CD4-positive, alpha-beta memory T cell (primary cell): ENCODE measurements at regions not wholly inside any gene's neighbourhood (a gene's known extent, or its start where the extent isn't known, plus 50 kb on each side); places are given as distances from the start of the nearest gene placed in this dataset.

Experiments used
- CTCF ChIA-PET: fragments of 350-600 bp; sonication (Branson Sonifier 250); formaldehyde crosslinking; loops from one replicate; lab custom pipeline; 2021; ENCODE audit warnings: inconsistent platforms; ENCODE audit not compliant: partially characterized antibody; lab: Charles Lee
- POLR2A ChIA-PET: fragments of 350-600 bp; sonication (Branson Sonifier 250); formaldehyde crosslinking; loops from one replicate; lab custom pipeline; 2021; ENCODE audit not compliant: partially characterized antibody; lab: Charles Lee
- DNase-seq, 5 donors: peaks; one replicate each; pipeline versions ENCODE4 v3.0.0 to v3.0.0-alpha.2; 2020 to 2022; ENCODE audit warnings: mixed read lengths in 1 of 5
- H3K27ac ChIP-seq: one replicate; pipeline ENCODE4 v1.7.0; 2013; ENCODE audit warnings: low read depth, low read length
- H3K27me3 ChIP-seq: 2 replicates; pipeline ENCODE4 v1.7.0; 2013; ENCODE audit warnings: mild to moderate bottlenecking, low read length, moderate library complexity; ENCODE audit not compliant: insufficient read depth
- H3K36me3 ChIP-seq: 2 replicates; pipeline ENCODE4 v1.7.0; 2013; ENCODE audit warnings: mild to moderate bottlenecking, low read length, moderate library complexity; ENCODE audit not compliant: insufficient read depth
- H3K4me1 ChIP-seq: 2 replicates; pipeline ENCODE4 v1.7.0; 2013; ENCODE audit warnings: mild to moderate bottlenecking, low read length, moderate library complexity; ENCODE audit not compliant: insufficient read depth
- H3K4me3 ChIP-seq, 2 donors: one replicate each; pipeline ENCODE4 v1.7.0; 2013; ENCODE audit warnings: low read length in 2 of 2, mild to moderate bottlenecking in 1 of 2
- H3K9me3 ChIP-seq, 2 donors: one replicate each; pipeline ENCODE4 v1.7.0; 2013; ENCODE audit warnings: low read length in 2 of 2, control low read depth in 1 of 2; ENCODE audit not compliant: control insufficient read depth in 1 of 2
- H3K27ac Mint-ChIP-seq, 7 donors: one replicate each; pipeline ENCODE4 v1.8.0; 2020 to 2021; ENCODE audit warnings: mixed read lengths in 7 of 7, mild to moderate bottlenecking in 6 of 7, inconsistent platforms in 3 of 7, moderate library complexity in 3 of 7
- H3K27me3 Mint-ChIP-seq, 2 donors: one replicate each; pipeline ENCODE4 v1.8.0; 2020 to 2021; ENCODE audit warnings: mixed read lengths in 2 of 2
- H3K36me3 Mint-ChIP-seq, 2 donors: one replicate each; pipeline ENCODE4 v1.8.0; 2020 to 2021; ENCODE audit warnings: mixed read lengths in 2 of 2, inconsistent platforms in 1 of 2, mild to moderate bottlenecking in 1 of 2
- H3K4me1 Mint-ChIP-seq, 4 donors: one replicate each; pipeline ENCODE4 v1.8.0; 2020 to 2021; ENCODE audit warnings: mixed read lengths in 4 of 4, mild to moderate bottlenecking in 1 of 4
- H3K4me3 Mint-ChIP-seq, 8 donors: one replicate each; pipeline ENCODE4 v1.8.0; 2020 to 2021; ENCODE audit warnings: mixed read lengths in 8 of 8, mild to moderate bottlenecking in 7 of 8, moderate library complexity in 6 of 8, inconsistent platforms in 3 of 8
- H3K9me3 Mint-ChIP-seq, 8 donors: one replicate each; pipeline ENCODE4 v1.8.0; 2020 to 2021; ENCODE audit warnings: mixed read lengths in 8 of 8, mild to moderate bottlenecking in 5 of 8, inconsistent platforms in 3 of 8, moderate library complexity in 1 of 8
- intact Hi-C: fragments of 100-400 bp; cut with micrococcal nuclease; formaldehyde crosslinking; loops from one replicate; pipeline ENCODE4 v1.15.1; 2023

GRCh38 chr2:195495966-195496365 is 161.1 kb upstream of the SLC39A10 start:
- peaks cover 18 to 40% (median 30%) of the 10 kb centered on the region in 4 donors for H3K4me1 Mint-ChIP-seq
- H3K4me3 ChIP-seq, result no peak overlapping the region
- no peak overlapping the region for H3K4me3 Mint-ChIP-seq
- no peaks in the 10 kb centered on the region for H3K27me3 Mint-ChIP-seq
- peaks cover 12% of the 10 kb centered on the region for H3K4me1 ChIP-seq
- intact Hi-C loops, result no loop called here
- POLR2A ChIA-PET, result interaction anchor here (1.0 kb wide), 1 partner anchor 162 kb away, joined by 3 read pairs; no protein-coding TSS in a partner anchor
- H3K27me3 ChIP-seq, result no peaks in the 10 kb centered on the region
- H3K9me3 ChIP-seq, result no peaks in the 10 kb centered on the region
- H3K36me3 Mint-ChIP-seq, result no peaks in the 10 kb centered on the region
- no peak for DNase-seq
- CTCF ChIA-PET, result interaction anchor here (0.9 to 10.1 kb wide), 8 partner anchors 13 to 171 kb away, joined by 3 to 245 read pairs (median 38); no protein-coding TSS in a partner anchor
- no peaks in the 10 kb centered on the region for H3K36me3 ChIP-seq
- no peak overlapping the region for H3K27ac ChIP-seq
- H3K9me3 Mint-ChIP-seq, result no peaks in the 10 kb centered on the region
- H3K27ac Mint-ChIP-seq, result peak overlapping the region in 1 of 7 donors; percentile 4

- Histone ChIP-seq H3K27ac (no peak overlapping the region), H3K27me3 (no peaks in the 10 kb centered on the region), H3K36me3 (no peaks in the 10 kb centered on the region), H3K4me1 (peaks cover 12% of the 10 kb centered on the region), H3K9me3 (no peaks in the 10 kb centered on the region), H3K4me3 (no peak overlapping the region)
- intact Hi-C loops, result no loop called here
- no peaks in the 10 kb centered on the region for H3K27me3 Mint-ChIP-seq
- no peak overlapping the region for H3K27ac Mint-ChIP-seq
- ChIA-PET POLR2A (interaction anchor here (0.7 to 1.0 kb wide), 2 partner anchors 38 to 163 kb away, joined by 3 read pairs; no protein-coding TSS in a partner anchor), CTCF (interaction anchor here (0.9 to 10.1 kb wide), 4 partner anchors 13 to 172 kb away, joined by 3 to 245 read pairs (median 10); no protein-coding TSS in a partner anchor)
- no peak overlapping the region for H3K4me3 Mint-ChIP-seq
- H3K9me3 Mint-ChIP-seq, result no peaks in the 10 kb centered on the region
- peaks cover 18 to 40% (median 27%) of the 10 kb centered on the region in 4 donors for H3K4me1 Mint-ChIP-seq
- DNase-seq, result peak in 1 of 5 donors; percentile 3
- no peaks in the 10 kb centered on the region for H3K36me3 Mint-ChIP-seq
These were observed 161.7 kb upstream of the SLC39A10 start for GRCh38 chr2:195495351-195495750.

GRCh38 chr2:195494451-195494850 is 162.6 kb upstream of the SLC39A10 start:
- no peaks in the 10 kb centered on the region for H3K27me3 Mint-ChIP-seq
- H3K27ac Mint-ChIP-seq, result no peak overlapping the region
- no peak overlapping the region for H3K27ac ChIP-seq
- no peak for DNase-seq
- no peaks in the 10 kb centered on the region for H3K36me3 Mint-ChIP-seq
- no peak overlapping the region for H3K4me3 ChIP-seq
- no peaks in the 10 kb centered on the region for H3K27me3 ChIP-seq
- ChIA-PET POLR2A (interaction anchor here (2.9 kb wide), 1 partner anchor 163 kb away, joined by 17 read pairs; the partner anchor contains the start of gene SLC39A10), CTCF (interaction anchor here (0.9 to 2.5 kb wide), 2 partner anchors 43 to 166 kb away, joined by 3 to 15 read pairs; no protein-coding TSS in a partner anchor)
- H3K4me1 ChIP-seq, result peaks cover 12% of the 10 kb centered on the region
- intact Hi-C loops, result no loop called here
- H3K4me1 Mint-ChIP-seq, result peaks cover 16 to 36% (median 25%) of the 10 kb centered on the region in 4 donors
- H3K4me3 Mint-ChIP-seq, result no peak overlapping the region
- H3K36me3 ChIP-seq, result no peaks in the 10 kb centered on the region
- H3K9me3 ChIP-seq, result no peaks in the 10 kb centered on the region
- no peaks in the 10 kb centered on the region for H3K9me3 Mint-ChIP-seq

- ChIA-PET POLR2A (interaction anchor here (2.9 kb wide), 1 partner anchor 164 kb away, joined by 17 read pairs; the partner anchor contains the start of gene SLC39A10), CTCF (interaction anchor here (2.5 kb wide), 1 partner anchor 167 kb away, joined by 15 read pairs; no protein-coding TSS in a partner anchor)
- no peak overlapping the region for H3K27ac ChIP-seq
- Mint-ChIP-seq H3K4me1 (peaks cover 14 to 27% (median 23%) of the 10 kb centered on the region in 4 donors), H3K9me3 (no peaks in the 10 kb centered on the region), H3K27me3 (no peaks in the 10 kb centered on the region), H3K36me3 (no peaks in the 10 kb centered on the region), H3K4me3 (no peak overlapping the region), H3K27ac (no peak overlapping the region)
- no peak overlapping the region for H3K4me3 ChIP-seq
- no peak for DNase-seq
- intact Hi-C loops, result no loop called here
- peaks cover 12% of the 10 kb centered on the region for H3K4me1 ChIP-seq
- H3K9me3 ChIP-seq, result no peaks in the 10 kb centered on the region
- H3K27me3 ChIP-seq, result no peaks in the 10 kb centered on the region
- H3K36me3 ChIP-seq, result no peaks in the 10 kb centered on the region
These were observed 163.6 kb upstream of the SLC39A10 start for GRCh38 chr2:195493416-195493815.

- H3K4me3 ChIP-seq, result no peak overlapping the region
- intact Hi-C loops, result no loop called here
- ChIA-PET POLR2A (interaction anchor here (0.6 kb wide), 1 partner anchor 60 kb away, joined by 3 read pairs; no protein-coding TSS in a partner anchor), CTCF (interaction anchor here (1.5 kb wide), 2 partner anchors 9 to 170 kb away, joined by 4 to 5 read pairs; no protein-coding TSS in a partner anchor)
- no peak overlapping the region for H3K27ac Mint-ChIP-seq
- no peaks in the 10 kb centered on the region for H3K36me3 ChIP-seq
- H3K4me1 ChIP-seq, result peaks cover 25% of the 10 kb centered on the region
- no peak overlapping the region for H3K27ac ChIP-seq
- H3K36me3 Mint-ChIP-seq, result no peaks in the 10 kb centered on the region
- DNase-seq, result no peak
- no peaks in the 10 kb centered on the region for H3K9me3 Mint-ChIP-seq
- no peaks in the 10 kb centered on the region for H3K27me3 ChIP-seq
- H3K4me3 Mint-ChIP-seq, result no peak overlapping the region
- peaks cover 11 to 24% (median 19%) of the 10 kb centered on the region in 4 donors for H3K4me1 Mint-ChIP-seq
- H3K9me3 ChIP-seq, result no peaks in the 10 kb centered on the region
- H3K27me3 Mint-ChIP-seq, result no peaks in the 10 kb centered on the region
These were observed 166.7 kb upstream of the SLC39A10 start for GRCh38 chr2:195490319-195490718.

- intact Hi-C loops, result no loop called here
- Mint-ChIP-seq H3K9me3 (no peaks in the 10 kb centered on the region), H3K4me1 (peaks cover 7 to 19% (median 16%) of the 10 kb centered on the region in 4 donors), H3K27me3 (no peaks in the 10 kb centered on the region), H3K36me3 (no peaks in the 10 kb centered on the region), H3K4me3 (no peak overlapping the region), H3K27ac (no peak overlapping the region)
- CTCF ChIA-PET, result interaction anchor here (1.5 to 1.9 kb wide), 2 partner anchors 9 to 171 kb away, joined by 4 to 10 read pairs; no protein-coding TSS in a partner anchor
- no peak overlapping the region for H3K27ac ChIP-seq
- POLR2A ChIA-PET, result interaction anchor here (0.9 kb wide), 1 partner anchor 9 kb away, joined by 4 read pairs; no protein-coding TSS in a partner anchor
- no peaks in the 10 kb centered on the region for H3K27me3 ChIP-seq
- no peaks in the 10 kb centered on the region for H3K9me3 ChIP-seq
- no peak overlapping the region for H3K4me3 ChIP-seq
- DNase-seq, result no peak
- peaks cover 24% of the 10 kb centered on the region for H3K4me1 ChIP-seq
- no peaks in the 10 kb centered on the region for H3K36me3 ChIP-seq
These were observed 167.9 kb upstream of the SLC39A10 start for GRCh38 chr2:195489101-195489500.

- no peaks in the 10 kb centered on the region for H3K36me3 ChIP-seq
- H3K36me3 Mint-ChIP-seq, result no peaks in the 10 kb centered on the region
- H3K27me3 ChIP-seq, result no peaks in the 10 kb centered on the region
- H3K27me3 Mint-ChIP-seq, result no peaks in the 10 kb centered on the region
- peaks cover 7 to 19% (median 16%) of the 10 kb centered on the region in 4 donors for H3K4me1 Mint-ChIP-seq
- no peak overlapping the region for H3K4me3 Mint-ChIP-seq
- no peaks in the 10 kb centered on the region for H3K9me3 ChIP-seq
- peaks cover 24% of the 10 kb centered on the region for H3K4me1 ChIP-seq
- POLR2A ChIA-PET, result interaction anchor here (0.9 kb wide), 1 partner anchor 9 kb away, joined by 4 read pairs; no protein-coding TSS in a partner anchor
- H3K4me3 ChIP-seq, result no peak overlapping the region
- intact Hi-C loops, result no loop called here
- no peaks in the 10 kb centered on the region for H3K9me3 Mint-ChIP-seq
- no peak overlapping the region for H3K27ac Mint-ChIP-seq
- no peak overlapping the region for H3K27ac ChIP-seq
- CTCF ChIA-PET, result interaction anchor here (1.5 to 1.9 kb wide), 2 partner anchors 10 to 171 kb away, joined by 5 to 10 read pairs; no protein-coding TSS in a partner anchor
- no peak for DNase-seq
These were observed 168.5 kb upstream of the SLC39A10 start for GRCh38 chr2:195488567-195488966.
